Right atrium auricular region (tissue), 2 donors: ENCODE measurements at regions not wholly inside any gene's neighbourhood (a gene's known extent, or its start where the extent isn't known, plus 50 kb on each side); places are given as distances from the start of the nearest gene placed in this dataset.

Experiments
- DNase-seq: peaks from one replicate; pipeline ENCODE4 v3.0.0-alpha.2; 2019; ENCODE audit warnings: low spot score
- H3K27ac ChIP-seq, 2 donors: fragments of 200-600 bp; sonication (generic); 1 replicate in 1 of 2; 2 replicates in 1 of 2; pipeline ENCODE4 v1.5.1; 2016 to 2019
- H3K27me3 ChIP-seq, 2 donors: fragments of 200-600 bp; sonication (generic); one replicate each; pipeline versions ENCODE4 v1.5.1 to v1.6.0; 2017 to 2019
- H3K36me3 ChIP-seq: fragments of 200-600 bp; sonication (generic); one replicate; pipeline ENCODE4 v1.5.1; 2016
- H3K4me1 ChIP-seq, 2 donors: fragments of 200-600 bp; sonication (generic); one replicate each; pipeline versions ENCODE4 v1.5.1 to v1.6.0; 2017 to 2019
- H3K4me3 ChIP-seq, 2 donors: fragments of 200-600 bp; sonication (generic); 1 replicate in 1 of 2; 2 replicates in 1 of 2; pipeline ENCODE4 v1.5.1; 2017 to 2019; ENCODE audit warnings: mild to moderate bottlenecking in 1 of 2, moderate library complexity in 1 of 2
- H3K9me3 ChIP-seq, 2 donors: fragments of 200-600 bp; sonication (generic); one replicate each; pipeline ENCODE4 v1.5.1; 2019
- TF ChIP-seq, protein P1 (sequence below), 2 donors: fragments of 200-600 bp; sonication (generic); IDR thresholded peaks; one replicate each; pipeline ENCODE4 v1.5.1; 2019; ENCODE audit warnings: antibody characterized with exemption in 2 of 2

DNA sequence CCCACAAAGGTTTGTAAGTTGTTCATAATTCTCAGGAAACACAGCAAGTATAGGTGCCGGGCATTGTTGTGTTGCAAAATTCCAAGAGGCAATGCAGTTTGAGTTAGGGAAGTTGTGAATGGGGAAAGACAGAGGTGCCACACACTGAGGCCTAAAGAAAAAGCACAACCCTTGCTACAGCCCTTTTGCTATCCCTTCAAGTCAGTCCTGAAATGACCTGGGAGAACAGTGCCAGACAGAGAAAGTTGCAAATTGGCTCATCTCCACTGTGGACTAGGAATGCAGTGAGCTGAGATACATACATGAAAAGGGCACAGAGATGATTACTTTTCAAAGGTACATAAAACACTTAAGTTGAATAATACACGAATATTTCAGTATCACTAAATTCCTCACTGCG lies 213.3 kb upstream of the TMTC1 start:
- no peaks in the 10 kb centered on the region for H3K36me3 ChIP-seq
- no peak for DNase-seq
- no peaks in the 10 kb centered on the region for H3K27me3 ChIP-seq
- H3K4me3 ChIP-seq = no peak overlapping the region
- H3K9me3 ChIP-seq = no peaks in the 10 kb centered on the region
- H3K4me1 ChIP-seq = no peaks in the 10 kb centered on the region
- TF ChIP-seq, protein P1, sequence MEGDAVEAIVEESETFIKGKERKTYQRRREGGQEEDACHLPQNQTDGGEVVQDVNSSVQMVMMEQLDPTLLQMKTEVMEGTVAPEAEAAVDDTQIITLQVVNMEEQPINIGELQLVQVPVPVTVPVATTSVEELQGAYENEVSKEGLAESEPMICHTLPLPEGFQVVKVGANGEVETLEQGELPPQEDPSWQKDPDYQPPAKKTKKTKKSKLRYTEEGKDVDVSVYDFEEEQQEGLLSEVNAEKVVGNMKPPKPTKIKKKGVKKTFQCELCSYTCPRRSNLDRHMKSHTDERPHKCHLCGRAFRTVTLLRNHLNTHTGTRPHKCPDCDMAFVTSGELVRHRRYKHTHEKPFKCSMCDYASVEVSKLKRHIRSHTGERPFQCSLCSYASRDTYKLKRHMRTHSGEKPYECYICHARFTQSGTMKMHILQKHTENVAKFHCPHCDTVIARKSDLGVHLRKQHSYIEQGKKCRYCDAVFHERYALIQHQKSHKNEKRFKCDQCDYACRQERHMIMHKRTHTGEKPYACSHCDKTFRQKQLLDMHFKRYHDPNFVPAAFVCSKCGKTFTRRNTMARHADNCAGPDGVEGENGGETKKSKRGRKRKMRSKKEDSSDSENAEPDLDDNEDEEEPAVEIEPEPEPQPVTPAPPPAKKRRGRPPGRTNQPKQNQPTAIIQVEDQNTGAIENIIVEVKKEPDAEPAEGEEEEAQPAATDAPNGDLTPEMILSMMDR (IDR thresholded peaks at IDR 0.05) = no peak
- H3K27ac ChIP-seq = no peak overlapping the region

DNA sequence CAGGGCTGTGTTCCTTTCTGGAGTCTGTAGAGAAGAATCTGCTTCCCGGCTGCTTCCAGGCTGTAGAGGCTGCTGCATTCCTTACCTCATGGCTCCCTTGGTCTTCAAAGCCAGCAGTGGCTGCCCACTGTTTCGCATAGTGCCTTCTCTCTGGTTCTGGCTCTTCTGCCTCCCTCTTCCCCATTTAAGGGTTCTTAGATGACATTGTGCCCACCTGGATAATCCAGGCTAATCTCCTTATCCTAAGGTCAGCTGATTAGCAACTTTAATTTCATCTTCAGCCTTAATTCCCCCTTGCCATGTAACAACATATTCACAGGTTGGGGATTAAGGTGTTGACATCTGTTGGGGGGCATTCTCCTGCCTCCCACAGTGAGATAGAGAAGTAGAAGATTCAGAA lies 208.6 kb upstream of the TMTC1 start:
- no peak for DNase-seq
- Histone ChIP-seq H3K4me1 (no peaks in the 10 kb centered on the region), H3K27ac (no peak overlapping the region), H3K4me3 (no peak overlapping the region), H3K36me3 (no peaks in the 10 kb centered on the region), H3K27me3 (no peaks in the 10 kb centered on the region), H3K9me3 (no peaks in the 10 kb centered on the region)
- TF ChIP-seq, protein P1 (IDR thresholded peaks at IDR 0.05) = no peak

DNA sequence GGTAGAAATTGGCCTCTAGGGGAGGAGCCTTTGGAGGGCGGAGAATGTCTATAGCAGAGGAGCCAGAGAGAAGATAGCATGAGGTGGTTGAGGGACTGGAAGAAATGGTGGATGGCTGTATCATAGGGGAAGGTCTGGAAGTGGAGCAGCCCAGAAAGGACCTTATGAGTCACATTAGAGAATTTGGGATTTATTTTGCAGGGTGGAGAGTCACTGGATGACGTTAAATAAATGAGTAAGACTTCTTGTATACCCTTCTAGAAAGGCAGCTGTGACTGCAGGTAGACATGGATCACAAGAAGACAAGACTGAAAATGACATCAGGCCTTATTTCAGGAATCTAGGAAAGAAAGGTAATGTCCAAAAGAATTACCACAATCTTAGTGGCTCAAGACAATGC lies 208.2 kb upstream of the TMTC1 start:
- no peaks in the 10 kb centered on the region for H3K4me1 ChIP-seq
- H3K9me3 ChIP-seq = no peaks in the 10 kb centered on the region
- H3K36me3 ChIP-seq = no peaks in the 10 kb centered on the region
- TF ChIP-seq, protein P1 (IDR thresholded peaks at IDR 0.05) = no peak
- no peak for DNase-seq
- H3K4me3 ChIP-seq = no peak overlapping the region
- H3K27ac ChIP-seq = no peak overlapping the region
- H3K27me3 ChIP-seq = no peaks in the 10 kb centered on the region

DNA sequence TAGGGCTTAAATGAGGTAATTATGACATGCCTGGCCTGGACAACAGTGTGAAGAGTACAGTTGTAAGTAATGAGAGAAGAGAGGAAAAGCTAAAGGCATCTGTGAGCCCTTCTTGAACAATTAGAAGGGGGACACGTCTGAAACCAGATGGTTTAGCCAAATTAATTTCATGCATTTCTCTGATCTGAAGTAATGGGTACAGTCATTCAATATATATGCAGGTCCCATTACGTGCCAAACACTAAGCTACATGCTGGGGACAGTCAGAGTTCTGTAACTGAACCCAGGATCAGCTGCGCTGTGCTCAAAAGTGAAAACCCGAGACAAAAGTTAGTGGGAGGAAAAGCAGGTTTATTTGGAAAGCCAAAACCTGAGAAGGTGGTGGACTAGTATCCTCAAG lies 207.2 kb upstream of the TMTC1 start:
- no peaks in the 10 kb centered on the region for H3K27me3 ChIP-seq
- no peaks in the 10 kb centered on the region for H3K36me3 ChIP-seq
- DNase-seq = no peak
- no peak overlapping the region for H3K27ac ChIP-seq
- H3K4me3 ChIP-seq = no peak overlapping the region
- TF ChIP-seq, protein P1 (IDR thresholded peaks at IDR 0.05) = no peak
- no peaks in the 10 kb centered on the region for H3K4me1 ChIP-seq
- no peaks in the 10 kb centered on the region for H3K9me3 ChIP-seq

DNA sequence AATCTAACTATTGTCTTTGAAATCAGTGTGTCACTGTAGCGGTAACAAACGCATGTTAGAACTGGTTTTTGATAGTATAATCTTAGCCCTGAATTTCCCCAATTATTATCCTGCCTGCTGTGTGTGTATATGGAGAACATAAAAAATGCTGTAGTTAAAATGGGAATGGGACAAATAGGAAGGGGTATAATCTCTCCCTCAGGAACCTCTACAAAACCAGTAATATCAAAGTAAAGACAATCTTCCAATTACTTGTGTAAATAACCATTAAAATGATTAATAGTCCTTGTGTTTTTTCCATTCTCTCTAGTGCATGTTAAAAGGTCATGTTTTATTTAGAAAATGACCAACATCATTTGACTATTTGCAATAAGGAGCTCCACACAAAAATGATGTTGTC lies 200.1 kb upstream of the TMTC1 start:
- Histone ChIP-seq H3K36me3 (no peaks in the 10 kb centered on the region), H3K27ac (no peak overlapping the region), H3K4me3 (no peak overlapping the region), H3K9me3 (peaks cover 0 to 6% of the 10 kb centered on the region in 2 donors), H3K27me3 (no peaks in the 10 kb centered on the region), H3K4me1 (no peaks in the 10 kb centered on the region)
- TF ChIP-seq, protein P1 (IDR thresholded peaks at IDR 0.05) = no peak
- DNase-seq = no peak

DNA sequence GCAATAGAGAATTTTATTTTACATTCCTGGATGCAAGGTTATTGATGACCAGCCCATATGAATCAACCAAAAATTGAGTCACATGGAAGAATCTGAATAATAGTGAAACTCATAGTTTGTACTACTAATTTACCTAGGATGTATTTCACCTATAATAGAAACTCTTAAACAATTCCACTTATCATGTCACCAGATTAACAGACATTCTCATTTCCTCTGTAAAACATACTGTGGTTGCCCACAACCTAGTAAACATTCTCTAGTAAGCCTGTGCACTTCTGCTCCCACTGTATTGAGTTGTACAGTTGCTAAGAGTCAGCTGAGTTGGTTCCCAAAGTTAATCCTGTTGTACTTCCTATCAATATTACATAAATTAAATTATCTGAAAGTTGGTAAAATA lies 196.6 kb upstream of the TMTC1 start:
- Histone ChIP-seq H3K4me1 (no peaks in the 10 kb centered on the region), H3K27ac (no peak overlapping the region), H3K4me3 (no peak overlapping the region), H3K27me3 (no peaks in the 10 kb centered on the region), H3K9me3 (peaks cover 0 to 6% of the 10 kb centered on the region in 2 donors), H3K36me3 (no peaks in the 10 kb centered on the region)
- TF ChIP-seq, protein P1 (IDR thresholded peaks at IDR 0.05) = no peak
- DNase-seq = no peak
